GM12872 (cell line): ENCODE measurements at regions not wholly inside any gene's neighbourhood (a gene's known extent, or its start where the extent isn't known, plus 50 kb on each side); places are given as distances from the start of the nearest gene placed in this dataset.

ENCODE experiments used
- TF ChIP-seq, protein P1 (sequence below): IDR thresholded peaks from 3 replicates; pipeline ENCODE4 v1.5.1; 2011; ENCODE audit warnings: low read depth, mild to moderate bottlenecking, low read length, moderate library complexity; ENCODE audit not compliant: insufficient read depth

DNA sequence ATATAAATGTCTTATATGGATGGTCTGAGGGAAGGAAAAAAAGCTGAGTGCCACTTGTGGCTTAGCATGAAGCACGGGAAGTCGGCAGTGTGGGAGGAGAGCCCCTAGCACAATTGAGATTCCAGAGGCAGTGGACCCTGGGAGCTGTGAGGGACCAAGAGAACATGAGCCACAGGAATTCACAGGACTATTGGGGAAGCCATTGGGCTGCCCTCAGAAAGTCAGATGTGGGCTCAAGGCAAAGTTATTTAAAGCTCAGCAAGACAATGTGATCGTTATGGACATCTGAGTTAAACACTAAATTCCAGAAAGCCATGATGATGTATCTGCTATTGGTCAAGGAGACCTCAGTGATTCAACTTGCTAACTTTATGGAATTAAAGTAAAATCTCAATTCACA, 380.8 kb upstream of the IL12A start:
- TF ChIP-seq, protein P1, sequence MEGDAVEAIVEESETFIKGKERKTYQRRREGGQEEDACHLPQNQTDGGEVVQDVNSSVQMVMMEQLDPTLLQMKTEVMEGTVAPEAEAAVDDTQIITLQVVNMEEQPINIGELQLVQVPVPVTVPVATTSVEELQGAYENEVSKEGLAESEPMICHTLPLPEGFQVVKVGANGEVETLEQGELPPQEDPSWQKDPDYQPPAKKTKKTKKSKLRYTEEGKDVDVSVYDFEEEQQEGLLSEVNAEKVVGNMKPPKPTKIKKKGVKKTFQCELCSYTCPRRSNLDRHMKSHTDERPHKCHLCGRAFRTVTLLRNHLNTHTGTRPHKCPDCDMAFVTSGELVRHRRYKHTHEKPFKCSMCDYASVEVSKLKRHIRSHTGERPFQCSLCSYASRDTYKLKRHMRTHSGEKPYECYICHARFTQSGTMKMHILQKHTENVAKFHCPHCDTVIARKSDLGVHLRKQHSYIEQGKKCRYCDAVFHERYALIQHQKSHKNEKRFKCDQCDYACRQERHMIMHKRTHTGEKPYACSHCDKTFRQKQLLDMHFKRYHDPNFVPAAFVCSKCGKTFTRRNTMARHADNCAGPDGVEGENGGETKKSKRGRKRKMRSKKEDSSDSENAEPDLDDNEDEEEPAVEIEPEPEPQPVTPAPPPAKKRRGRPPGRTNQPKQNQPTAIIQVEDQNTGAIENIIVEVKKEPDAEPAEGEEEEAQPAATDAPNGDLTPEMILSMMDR = no peak

DNA sequence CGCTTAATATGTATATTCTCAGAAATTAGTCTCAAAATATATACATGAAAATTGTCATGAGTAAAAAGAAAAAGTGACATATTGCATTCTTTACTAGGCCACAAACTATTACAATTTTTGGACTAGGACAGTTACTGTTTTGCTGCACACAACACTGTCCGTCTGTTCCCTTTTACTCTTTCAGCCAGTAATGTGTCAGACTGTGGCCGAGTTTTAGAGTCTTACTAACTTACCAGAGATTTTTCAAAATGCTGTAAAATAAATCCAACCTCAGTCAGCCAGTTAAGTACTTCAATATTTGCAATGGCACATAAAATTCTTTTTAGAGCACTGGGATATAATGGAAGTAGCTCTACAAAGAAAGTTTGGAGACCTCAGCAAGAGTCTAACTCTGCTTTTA, 380.3 kb upstream of the IL12A start:
- TF ChIP-seq, protein P1 = no peak

DNA sequence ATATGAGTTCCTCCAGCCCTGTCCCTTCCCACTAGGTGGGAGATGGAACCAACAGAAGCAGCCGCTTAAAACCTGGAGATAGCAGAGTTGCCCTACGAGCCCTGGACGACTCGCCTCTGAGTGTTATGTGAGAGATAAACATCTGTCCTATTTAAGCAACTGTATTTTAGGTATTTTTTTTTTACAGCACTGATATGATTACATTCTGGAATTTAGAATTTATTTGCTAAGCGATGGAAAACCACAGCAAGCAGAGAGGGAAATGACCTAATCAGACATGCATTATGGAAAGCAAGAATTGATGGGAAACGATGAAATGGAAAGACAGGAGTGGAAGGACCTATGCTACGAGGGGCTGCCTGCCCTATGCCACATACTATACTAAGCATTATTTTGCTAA, 379.0 kb upstream of the IL12A start:
- TF ChIP-seq, protein P1 = no peak

DNA sequence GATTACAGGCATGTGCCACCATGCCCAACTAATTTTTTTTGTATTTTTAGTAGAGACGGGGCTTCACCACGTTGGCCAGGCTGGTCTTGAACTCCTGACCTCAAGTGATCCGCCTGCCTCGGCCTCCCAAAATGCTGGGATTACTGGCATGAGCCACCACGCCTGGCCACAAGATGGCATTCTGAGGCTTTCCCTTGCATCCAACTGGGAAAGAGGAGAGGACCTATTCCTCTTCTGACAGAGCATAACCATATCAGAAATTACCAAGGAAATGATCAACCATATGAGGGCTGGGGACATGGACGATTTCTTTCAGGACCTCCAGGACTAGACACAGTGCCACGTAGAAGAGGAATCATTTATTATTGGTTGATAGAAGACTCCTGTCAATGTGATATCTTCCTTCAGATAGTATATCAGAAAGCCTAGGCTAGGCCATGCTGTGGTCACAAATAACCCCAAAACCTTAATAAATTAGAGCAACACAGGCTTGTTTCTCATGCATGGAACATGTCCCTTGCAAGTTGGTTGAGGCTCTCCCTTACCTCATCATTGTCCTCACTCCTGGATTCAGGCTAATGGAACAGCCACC, 372.3 kb upstream of the IL12A start:
- TF ChIP-seq, protein P1 = 0 out of 3 replicates have a peak, but pooled peaks have one; percentile 6

DNA sequence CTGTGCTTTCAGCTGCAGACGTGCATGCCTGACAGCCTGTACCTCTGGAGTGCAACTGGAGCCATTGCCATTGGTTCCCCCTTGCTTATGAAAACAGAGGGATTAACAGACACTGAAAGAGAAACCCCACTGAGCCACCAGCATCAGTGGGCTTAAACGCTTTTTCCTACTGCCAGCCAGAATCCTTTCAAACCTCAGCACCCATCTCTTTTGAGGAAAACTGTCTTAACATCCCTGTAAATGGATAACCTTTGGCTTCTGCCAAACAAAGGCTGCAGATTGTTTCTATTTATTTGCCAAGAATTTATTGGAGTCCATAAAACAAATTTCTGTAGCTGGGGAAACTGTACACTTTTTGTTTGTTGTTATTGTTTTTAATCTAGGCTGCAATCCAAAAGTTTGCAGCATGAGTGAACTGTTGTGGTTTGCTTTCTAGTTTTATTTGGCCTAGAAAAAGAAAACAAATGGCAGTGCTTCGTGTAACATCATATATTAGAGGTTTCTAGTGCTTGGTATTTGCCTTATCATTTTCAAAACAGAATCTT, 369.2 kb upstream of the IL12A start:
- TF ChIP-seq, protein P1 = no peak

DNA sequence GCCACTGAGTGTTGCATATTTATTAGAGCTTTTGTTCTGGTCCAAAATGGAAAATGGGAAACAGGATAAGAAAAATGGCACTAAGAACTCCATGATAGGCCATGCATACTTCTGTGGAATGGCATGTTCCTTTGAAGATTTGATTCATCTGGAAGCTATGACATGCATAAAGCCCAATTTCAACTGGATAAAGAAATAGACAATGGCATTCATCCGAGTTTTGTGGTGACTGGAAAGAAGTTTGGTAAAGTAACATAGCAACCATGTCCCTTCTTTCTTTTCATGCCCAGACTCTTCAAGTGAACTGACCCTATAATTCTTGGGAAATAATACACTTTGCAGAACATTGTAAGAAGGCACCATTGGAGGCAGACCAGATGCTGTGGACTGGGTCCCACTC, 368.4 kb upstream of the IL12A start:
- TF ChIP-seq, protein P1 = no peak

DNA sequence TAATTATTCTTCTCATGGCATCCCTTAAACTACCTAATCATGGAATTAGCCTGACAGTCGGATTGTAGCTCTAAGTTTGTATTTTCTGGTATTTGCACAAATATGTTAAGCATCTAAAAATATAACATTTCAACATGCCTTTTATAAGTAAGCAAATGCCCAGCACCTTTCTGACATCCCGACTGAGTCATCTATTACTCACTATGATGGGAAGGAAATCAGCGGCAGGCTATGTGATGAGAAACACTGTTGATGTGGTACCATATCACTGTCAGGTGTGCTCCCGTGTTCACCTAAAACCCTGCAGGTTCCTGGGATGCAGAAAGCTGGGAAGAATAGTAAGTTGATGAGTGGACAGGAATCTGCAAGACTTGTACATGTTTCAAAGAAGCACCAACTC, 367.8 kb upstream of the IL12A start:
- TF ChIP-seq, protein P1 = no peak
